ENCODE measurements at regions not wholly inside any gene's neighbourhood (a gene's known extent, or its start where the extent isn't known, plus 50 kb on each side); places are given as distances from the start of the nearest gene placed in this dataset.

DNA sequence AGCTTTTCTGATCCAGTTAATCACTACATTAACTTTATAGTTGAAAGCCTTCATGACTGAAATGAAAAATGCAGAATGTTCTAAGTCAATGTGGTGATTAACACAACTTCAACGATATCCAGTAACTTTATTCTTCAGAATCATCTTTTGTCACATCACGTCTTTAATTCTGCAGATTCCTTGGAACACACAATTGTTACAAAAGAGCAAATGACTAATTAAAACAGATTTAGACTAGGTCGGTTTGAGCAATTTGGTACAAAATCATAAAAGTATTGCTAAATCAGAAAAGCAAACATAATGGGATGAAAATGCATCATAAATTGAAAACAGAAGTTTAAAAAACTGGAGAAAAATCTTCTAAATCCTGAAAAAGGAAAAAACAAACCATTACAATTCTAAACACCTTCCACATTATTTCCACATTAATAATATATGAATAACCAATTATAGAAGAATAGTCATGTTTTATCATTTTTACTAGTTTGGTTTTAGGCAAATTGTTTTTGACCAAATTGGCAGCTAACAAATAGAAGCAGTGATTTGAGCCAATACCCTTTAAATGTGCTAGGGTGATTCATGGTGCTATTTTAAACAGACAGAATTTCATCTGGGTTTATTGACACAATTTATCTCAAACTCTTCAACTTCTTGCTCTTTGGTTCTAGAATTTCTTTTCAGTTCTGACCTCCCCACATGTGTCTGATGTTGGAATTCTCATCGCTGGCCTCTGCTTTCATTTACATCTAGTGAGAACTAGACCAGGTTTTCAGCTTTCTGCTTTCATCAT, 468.1 kb upstream of the PTBP2 start:
- no peaks in the 10 kb centered on the region for H3K27me3 Mint-ChIP-seq
- no peaks in the 10 kb centered on the region for H3K36me3 Mint-ChIP-seq (ENCODE audit: low read depth)
- DNase-seq (no peak), ATAC-seq (ENCODE audit: poor library complexity) (no peak)
- H3K27me3 ChIP-seq (ENCODE audit: control insufficient read depth in 1 of 2, insufficient read depth in 2 of 2, low read length in 2 of 2): no peaks in the 10 kb centered on the region
- ChIA-PET POLR2A (no interaction called here), CTCF (no interaction called here)
- H3K4me3 Mint-ChIP-seq: no peak overlapping the region
- no peaks in the 10 kb centered on the region for H3K9me3 Mint-ChIP-seq
- intact Hi-C loops (cut with DNase I, micrococcal nuclease): no loop called here
- no peaks in the 10 kb centered on the region for H3K36me3 ChIP-seq (ENCODE audit: insufficient read depth, low read length)
- H3K9me3 ChIP-seq (ENCODE audit: control insufficient read depth in 1 of 2, insufficient read depth in 1 of 2, low read length in 2 of 2): no peaks in the 10 kb centered on the region
- H3K4me1 Mint-ChIP-seq (ENCODE audit: low read depth): no peaks in the 10 kb centered on the region
- TF ChIP-seq, protein P1, sequence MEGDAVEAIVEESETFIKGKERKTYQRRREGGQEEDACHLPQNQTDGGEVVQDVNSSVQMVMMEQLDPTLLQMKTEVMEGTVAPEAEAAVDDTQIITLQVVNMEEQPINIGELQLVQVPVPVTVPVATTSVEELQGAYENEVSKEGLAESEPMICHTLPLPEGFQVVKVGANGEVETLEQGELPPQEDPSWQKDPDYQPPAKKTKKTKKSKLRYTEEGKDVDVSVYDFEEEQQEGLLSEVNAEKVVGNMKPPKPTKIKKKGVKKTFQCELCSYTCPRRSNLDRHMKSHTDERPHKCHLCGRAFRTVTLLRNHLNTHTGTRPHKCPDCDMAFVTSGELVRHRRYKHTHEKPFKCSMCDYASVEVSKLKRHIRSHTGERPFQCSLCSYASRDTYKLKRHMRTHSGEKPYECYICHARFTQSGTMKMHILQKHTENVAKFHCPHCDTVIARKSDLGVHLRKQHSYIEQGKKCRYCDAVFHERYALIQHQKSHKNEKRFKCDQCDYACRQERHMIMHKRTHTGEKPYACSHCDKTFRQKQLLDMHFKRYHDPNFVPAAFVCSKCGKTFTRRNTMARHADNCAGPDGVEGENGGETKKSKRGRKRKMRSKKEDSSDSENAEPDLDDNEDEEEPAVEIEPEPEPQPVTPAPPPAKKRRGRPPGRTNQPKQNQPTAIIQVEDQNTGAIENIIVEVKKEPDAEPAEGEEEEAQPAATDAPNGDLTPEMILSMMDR (IDR thresholded peaks at IDR 0.05): no peak
- H3K27ac Mint-ChIP-seq: no peak overlapping the region
- H3K4me1 ChIP-seq (ENCODE audit: insufficient read depth, low read length): no peaks in the 10 kb centered on the region
- no peak overlapping the region for H3K27ac ChIP-seq (ENCODE audit: low read depth in 1 of 2, low read length in 2 of 2)
- H3K4me3 ChIP-seq (ENCODE audit: low read length): no peak overlapping the region

DNA sequence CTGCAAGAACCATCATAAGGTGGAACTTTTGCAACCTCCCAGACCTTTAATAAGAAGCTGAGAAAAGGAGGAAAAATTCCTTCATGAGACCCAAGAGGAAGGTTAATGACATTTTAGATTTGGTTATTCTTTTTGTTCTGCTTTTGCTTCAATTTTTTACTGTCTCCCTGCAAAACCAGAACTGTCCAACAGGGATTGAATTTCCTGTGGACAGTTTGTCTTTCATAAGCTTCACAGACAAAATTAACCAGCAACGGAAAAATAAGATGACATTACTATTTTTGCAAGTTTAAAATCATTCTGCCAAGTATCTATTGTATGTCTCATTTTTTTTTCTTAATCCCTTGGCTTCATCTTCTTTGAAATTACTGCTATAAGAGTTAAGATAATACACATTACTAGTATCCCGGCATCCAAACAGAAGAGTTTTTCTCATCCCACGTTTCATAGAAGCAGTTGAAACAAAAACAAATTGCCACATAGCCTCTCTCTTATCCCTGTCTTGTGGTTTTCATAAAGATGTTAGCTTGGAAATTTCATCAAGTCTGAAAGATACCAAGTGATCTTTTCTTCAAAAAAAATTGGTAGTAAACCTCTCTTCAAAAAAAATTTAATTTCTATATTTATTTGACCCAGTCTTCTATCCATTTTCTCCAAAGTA, 465.3 kb upstream of the PTBP2 start:
- Mint-ChIP-seq H3K27ac (no peak overlapping the region), H3K9me3 (peaks cover 4% of the 10 kb centered on the region), H3K4me1 (ENCODE audit: low read depth) (no peaks in the 10 kb centered on the region), H3K4me3 (no peak overlapping the region), H3K27me3 (no peaks in the 10 kb centered on the region), H3K36me3 (ENCODE audit: low read depth) (no peaks in the 10 kb centered on the region)
- H3K27me3 ChIP-seq (ENCODE audit: control insufficient read depth in 1 of 2, insufficient read depth in 2 of 2, low read length in 2 of 2): no peaks in the 10 kb centered on the region
- intact Hi-C loops (cut with DNase I, micrococcal nuclease): no loop called here
- no peaks in the 10 kb centered on the region for H3K4me1 ChIP-seq (ENCODE audit: insufficient read depth, low read length)
- TF ChIP-seq, protein P1 (IDR thresholded peaks at IDR 0.05): no peak
- DNase-seq (no peak), ATAC-seq (ENCODE audit: poor library complexity) (no peak)
- H3K27ac ChIP-seq (ENCODE audit: low read depth in 1 of 2, low read length in 2 of 2): no peak overlapping the region
- H3K4me3 ChIP-seq (ENCODE audit: low read length): no peak overlapping the region
- no peaks in the 10 kb centered on the region for H3K9me3 ChIP-seq (ENCODE audit: control insufficient read depth in 1 of 2, insufficient read depth in 1 of 2, low read length in 2 of 2)
- POLR2A ChIA-PET: no interaction called here
- no peaks in the 10 kb centered on the region for H3K36me3 ChIP-seq (ENCODE audit: insufficient read depth, low read length)
- CTCF ChIA-PET: no interaction called here

DNA sequence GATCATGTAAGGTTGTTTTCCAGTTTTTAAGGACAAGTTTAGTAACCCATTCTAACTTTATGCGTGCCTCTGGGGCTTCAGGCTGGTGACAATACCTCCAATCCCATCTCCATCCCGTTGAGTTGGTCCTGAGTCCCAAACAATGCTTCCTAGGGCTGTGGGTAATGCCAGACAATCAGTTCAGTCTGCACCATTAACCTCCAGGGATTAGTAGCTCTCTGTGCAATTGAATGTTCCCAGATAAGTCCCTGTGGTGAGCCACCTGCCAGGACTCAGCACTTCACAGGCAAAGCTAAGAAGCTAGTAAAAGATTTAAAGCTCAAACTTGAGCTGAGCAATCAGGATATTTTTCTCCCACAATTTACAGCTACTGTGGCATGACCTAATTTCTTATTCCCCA, 462.2 kb upstream of the PTBP2 start:
- ATAC-seq (ENCODE audit: poor library complexity): no peak
- H3K4me3 Mint-ChIP-seq: no peak overlapping the region
- no peaks in the 10 kb centered on the region for H3K9me3 ChIP-seq (ENCODE audit: control insufficient read depth in 1 of 2, insufficient read depth in 1 of 2, low read length in 2 of 2)
- H3K27me3 ChIP-seq (ENCODE audit: control insufficient read depth in 1 of 2, insufficient read depth in 2 of 2, low read length in 2 of 2): no peaks in the 10 kb centered on the region
- H3K27me3 Mint-ChIP-seq: no peaks in the 10 kb centered on the region
- no peaks in the 10 kb centered on the region for H3K4me1 Mint-ChIP-seq (ENCODE audit: low read depth)
- no peaks in the 10 kb centered on the region for H3K36me3 Mint-ChIP-seq (ENCODE audit: low read depth)
- peaks cover 4% of the 10 kb centered on the region for H3K9me3 Mint-ChIP-seq
- no peak overlapping the region for H3K27ac Mint-ChIP-seq
- no peak overlapping the region for H3K27ac ChIP-seq (ENCODE audit: low read depth in 1 of 2, low read length in 2 of 2)
- CTCF ChIA-PET: no interaction called here
- no peak overlapping the region for H3K4me3 ChIP-seq (ENCODE audit: low read length)
- H3K36me3 ChIP-seq (ENCODE audit: insufficient read depth, low read length): no peaks in the 10 kb centered on the region
- no peaks in the 10 kb centered on the region for H3K4me1 ChIP-seq (ENCODE audit: insufficient read depth, low read length)
- TF ChIP-seq, protein P1 (IDR thresholded peaks at IDR 0.05): no peak
- no peak for DNase-seq
- POLR2A ChIA-PET: no interaction called here
- intact Hi-C loops (cut with DNase I, micrococcal nuclease): no loop called here
